Heart left ventricle (tissue), 16 donors: ENCODE measurements at regions not wholly inside any gene's neighbourhood (a gene's known extent, or its start where the extent isn't known, plus 50 kb on each side); places are given as distances from the start of the nearest gene placed in this dataset.

Experiments used
- ATAC-seq, 4 donors: fragments of 200-7000 bp; cut with Tn5 transposase; one replicate each; pipeline ENCODE4 v1.9.1; 2020 to 2022; ENCODE audit warnings: moderate library complexity in 4 of 4, mild to moderate bottlenecking in 3 of 4, moderate number of reproducible peaks in 1 of 4
- DNase-seq, 5 donors: peaks; one replicate each; pipeline ENCODE4 v3.0.0-alpha.2; 2020
- H3K27ac ChIP-seq, 12 donors: fragments of 200-600 bp; sonication (generic) in 4 of 12; one replicate each; pipeline versions ENCODE4 v1.5.0 to v1.8.0; 2016 to 2022; ENCODE audit warnings: mild to moderate bottlenecking in 2 of 12
- H3K27me3 ChIP-seq, 9 donors: fragments of 200-600 bp; sonication (generic) in 2 of 9; one replicate each; pipeline versions ENCODE4 v1.5.1 to v1.8.0; 2016 to 2022; ENCODE audit warnings: mild to moderate bottlenecking in 3 of 9
- H3K36me3 ChIP-seq, 9 donors: fragments of 200-600 bp; sonication (generic) in 2 of 9; one replicate each; pipeline versions ENCODE4 v1.5.0 to v1.8.0; 2018 to 2022; ENCODE audit warnings: mild to moderate bottlenecking in 2 of 9
- H3K4me1 ChIP-seq, 12 donors: fragments of 200-600 bp; sonication (generic) in 4 of 12; one replicate each; pipeline versions ENCODE4 v1.5.0 to v1.8.0; 2016 to 2022; ENCODE audit warnings: mild to moderate bottlenecking in 3 of 12
- H3K4me3 ChIP-seq, 12 donors: fragments of 200-600 bp; sonication (generic) in 4 of 12; one replicate each; pipeline versions ENCODE4 v1.5.0 to v1.8.0; 2017 to 2022; ENCODE audit warnings: mild to moderate bottlenecking in 9 of 12, moderate library complexity in 4 of 12
- H3K9me3 ChIP-seq, 12 donors: fragments of 200-600 bp; sonication (generic) in 4 of 12; one replicate each; pipeline versions ENCODE4 v1.5.0 to v1.8.0; 2016 to 2022; ENCODE audit warnings: mild to moderate bottlenecking in 1 of 12
- POLR2A ChIP-seq, 2 donors: fragments of 450-650 bp; IDR thresholded peaks; one replicate each; pipeline ENCODE4 v1.6.1; 2017; ENCODE audit warnings: antibody characterized with exemption in 2 of 2, mild to moderate bottlenecking in 2 of 2, moderate library complexity in 2 of 2
- WGBS, 4 donors: extraction: QIAGEN DNeasy Blood & Tissue Kit in 2 of 4; methylation state at CpG; one replicate each; pipeline versions ENCODE4 v1.1.5 to v1.1.7; 2013 to 2018; 5-methylcytosine and 5-hydroxymethylcytosine counted together
- intact Hi-C, 10 donors: fragments of 100-400 bp; cut with DNase I; formaldehyde crosslinking; loops; one replicate each; pipeline versions ENCODE4 v1.11.1 to v1.14.2; 2022
- TF ChIP-seq, protein P1 (sequence below), 12 donors: fragments of 200-600 bp; sonication (generic) in 4 of 12; IDR thresholded peaks; one replicate each; pipeline versions ENCODE4 v1.5.0 to v1.8.0; 2018 to 2022; ENCODE audit warnings: antibody characterized with exemption in 12 of 12, mild to moderate bottlenecking in 5 of 12
- donor health status: ischemic (EF 13 %, LVEDD 7.1; RV severe dilation, severe dysfunction).
- donor health status: healthy with polysubstance abuse.
- donor health status: DM: no; HTN: yes; CAD: no.
- donor health status: DM: no; HTN: no; CAD: no.
- donor health status: ischemic (EF 25% LVEDD 6.9; RV normal size, moderate dysfunction).
- donor health status: ischemic (EF 25% LVEDD 5.7; RV mildly dilated, moderate dysfunction).
- donor health status: healthy.
- donor health status: DM: yes; HTN: yes; CAD: no.
- donor health status: ischemic (EF 35%, LVEDD 5.7; RV mildly dilated, moderate dysfunction).
- donor health status: nonischemic (EF 11% LVEDD 7.7; RV severe dilation, severe dysfunction).
- donor health status: DM: yes; HTN: yes; CAD: no.
- donor health status: PGD.
- donor health status: ischemic (EF 29% LVEDD 5.4; RV normal size, mild dysfunction).
- donor health status: nonischemic (EF 23%, LVEDD 6.1; RV moderate dilation, normal function).

DNA sequence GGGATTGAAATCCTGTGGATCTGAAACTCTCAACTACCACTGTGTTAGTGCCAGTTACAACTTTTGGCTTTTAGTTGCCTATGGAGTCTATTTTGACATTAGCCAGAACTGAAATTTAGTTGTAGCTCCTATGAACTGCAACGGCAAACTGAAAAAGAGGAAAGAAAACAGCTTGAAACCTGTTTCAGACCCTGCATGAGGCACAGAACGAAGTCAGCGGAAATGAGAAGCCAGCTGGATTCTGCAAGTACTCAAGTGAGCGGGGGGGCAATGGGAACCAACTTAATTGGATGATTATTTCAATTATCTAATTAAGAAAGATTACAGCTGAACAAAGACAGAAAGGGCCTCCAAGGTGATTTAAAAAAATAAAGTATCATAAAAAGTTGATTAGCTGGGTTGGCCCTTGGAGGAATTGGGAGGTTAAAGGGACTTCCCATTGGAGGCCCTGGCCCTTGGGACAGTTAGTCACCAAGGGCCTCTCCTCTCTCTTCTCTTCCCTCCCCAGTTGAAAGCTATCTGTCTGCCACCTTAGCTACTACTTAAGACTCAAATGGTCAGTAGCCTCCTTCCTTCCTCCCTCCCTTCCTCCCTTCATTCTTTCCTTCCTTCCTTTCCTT lies 352.1 kb downstream of the SHQ1 start:
- peaks cover 0 to 25% (median 3%) of the 10 kb centered on the region in 12 donors for H3K4me1 ChIP-seq
- no peak for DNase-seq
- no peak for ATAC-seq
- intact Hi-C loops: no loop called here
- H3K4me3 ChIP-seq: no peak overlapping the region
- TF ChIP-seq, protein P1, sequence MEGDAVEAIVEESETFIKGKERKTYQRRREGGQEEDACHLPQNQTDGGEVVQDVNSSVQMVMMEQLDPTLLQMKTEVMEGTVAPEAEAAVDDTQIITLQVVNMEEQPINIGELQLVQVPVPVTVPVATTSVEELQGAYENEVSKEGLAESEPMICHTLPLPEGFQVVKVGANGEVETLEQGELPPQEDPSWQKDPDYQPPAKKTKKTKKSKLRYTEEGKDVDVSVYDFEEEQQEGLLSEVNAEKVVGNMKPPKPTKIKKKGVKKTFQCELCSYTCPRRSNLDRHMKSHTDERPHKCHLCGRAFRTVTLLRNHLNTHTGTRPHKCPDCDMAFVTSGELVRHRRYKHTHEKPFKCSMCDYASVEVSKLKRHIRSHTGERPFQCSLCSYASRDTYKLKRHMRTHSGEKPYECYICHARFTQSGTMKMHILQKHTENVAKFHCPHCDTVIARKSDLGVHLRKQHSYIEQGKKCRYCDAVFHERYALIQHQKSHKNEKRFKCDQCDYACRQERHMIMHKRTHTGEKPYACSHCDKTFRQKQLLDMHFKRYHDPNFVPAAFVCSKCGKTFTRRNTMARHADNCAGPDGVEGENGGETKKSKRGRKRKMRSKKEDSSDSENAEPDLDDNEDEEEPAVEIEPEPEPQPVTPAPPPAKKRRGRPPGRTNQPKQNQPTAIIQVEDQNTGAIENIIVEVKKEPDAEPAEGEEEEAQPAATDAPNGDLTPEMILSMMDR (IDR thresholded peaks at IDR 0.05): no peak
- no peak for TF ChIP-seq POLR2A (IDR thresholded peaks at IDR 0.05)
- peaks cover 0 to 24% (median 0%) of the 10 kb centered on the region in 12 donors for H3K9me3 ChIP-seq
- H3K27me3 ChIP-seq: no peaks in the 10 kb centered on the region
- peak overlapping the region in 1 of 12 donors; percentile 58 for H3K27ac ChIP-seq
- no peaks in the 10 kb centered on the region for H3K36me3 ChIP-seq
- 64 to 90% (median 69%) methylated on average over 3 to 4 of the region's 4 CpGs for whole genome bisulfite sequencing, 4 donors

DNA sequence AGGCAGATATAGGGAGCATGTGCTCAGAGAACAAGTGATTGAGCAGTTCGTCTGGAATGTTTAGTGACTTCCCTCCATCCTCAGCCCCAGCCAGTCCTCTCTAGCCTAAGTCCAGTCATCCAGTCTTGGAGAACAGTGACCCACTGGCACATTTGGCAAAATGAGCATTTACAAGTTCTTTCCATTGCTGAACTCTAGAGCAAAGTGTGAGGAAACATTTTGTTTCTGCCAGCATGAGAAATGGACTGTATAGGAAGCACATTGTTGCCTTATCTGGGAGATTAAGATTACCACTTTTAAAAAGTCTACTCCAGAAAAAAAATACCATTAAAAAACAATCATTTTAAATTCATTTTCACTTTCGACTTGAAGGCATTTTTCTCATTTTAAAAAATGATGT lies 353.6 kb downstream of the SHQ1 start:
- intact Hi-C loops: loop anchor here in 1 of 10 donors (5.0 kb wide), 1 partner anchor 168 kb away; no protein-coding TSS in a partner anchor
- Histone ChIP-seq H3K4me1 (peaks cover 0 to 30% (median 3%) of the 10 kb centered on the region in 12 donors), H3K4me3 (no peak overlapping the region), H3K36me3 (no peaks in the 10 kb centered on the region), H3K27me3 (no peaks in the 10 kb centered on the region), H3K9me3 (peaks cover 0 to 23% (median 0%) of the 10 kb centered on the region in 12 donors), H3K27ac (no peak overlapping the region)
- no peak for DNase-seq
- TF ChIP-seq, protein P1 (IDR thresholded peaks at IDR 0.05): no peak
- TF ChIP-seq POLR2A (IDR thresholded peaks at IDR 0.05): no peak
- WGBS, 4 donors: 57 to 64% (median 61%) methylated on average over 2 of the region's 2 CpGs
- no peak for ATAC-seq

DNA sequence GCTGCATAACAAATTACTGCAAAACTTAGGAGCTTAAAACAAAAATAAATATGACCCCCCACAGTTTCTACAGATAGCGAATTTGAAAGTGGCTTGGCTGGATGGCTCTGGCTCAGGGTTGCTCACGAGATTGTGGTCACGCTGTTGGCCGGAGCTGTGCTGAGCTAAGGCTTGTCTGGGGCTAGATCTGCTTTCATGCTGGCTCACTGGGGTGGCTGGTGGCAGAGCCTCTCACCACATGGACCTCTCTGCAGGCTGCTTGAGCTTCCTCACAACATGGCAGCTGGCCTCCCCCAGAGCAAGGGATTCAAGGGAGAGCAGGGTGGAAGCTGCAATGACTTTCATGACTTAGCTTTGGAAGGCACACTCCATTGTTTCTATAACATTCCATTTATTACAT lies 354.1 kb downstream of the SHQ1 start:
- H3K4me3 ChIP-seq: no peak overlapping the region
- WGBS, 4 donors: 78 to 94% (median 91%) methylated on average over 4 of the region's 4 CpGs
- TF ChIP-seq POLR2A (IDR thresholded peaks at IDR 0.05): no peak
- TF ChIP-seq, protein P1 (IDR thresholded peaks at IDR 0.05): no peak
- H3K27me3 ChIP-seq: no peaks in the 10 kb centered on the region
- H3K4me1 ChIP-seq: peaks cover 0 to 30% (median 3%) of the 10 kb centered on the region in 12 donors
- H3K9me3 ChIP-seq: peaks cover 0 to 18% (median 0%) of the 10 kb centered on the region in 12 donors
- no peak overlapping the region for H3K27ac ChIP-seq
- intact Hi-C loops: loop anchor here in 1 of 10 donors (5.0 kb wide), 1 partner anchor 168 kb away; no protein-coding TSS in a partner anchor
- H3K36me3 ChIP-seq: no peaks in the 10 kb centered on the region
- ATAC-seq: no peak
- no peak for DNase-seq

DNA sequence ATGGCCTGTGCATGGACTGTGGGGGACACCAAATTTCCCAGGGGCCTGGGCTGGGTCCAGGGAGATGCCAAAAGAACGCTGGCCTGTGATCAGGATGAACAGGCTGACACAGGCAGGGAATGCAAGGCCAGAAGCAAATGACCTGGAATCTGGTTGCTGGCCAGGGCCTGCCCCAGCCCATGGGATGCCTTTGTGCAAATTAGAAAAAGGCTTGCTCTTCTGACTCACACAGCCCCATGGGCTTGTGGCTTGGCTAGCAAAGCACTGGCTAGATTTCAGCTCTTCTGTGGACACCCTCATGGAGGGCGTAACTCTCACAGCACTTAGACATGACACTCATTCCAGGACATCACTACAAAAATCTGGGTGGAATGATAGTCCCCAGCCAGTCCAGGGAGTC lies 356.0 kb downstream of the SHQ1 start:
- Histone ChIP-seq H3K9me3 (peaks cover 0 to 9% (median 0%) of the 10 kb centered on the region in 12 donors), H3K27ac (no peak overlapping the region), H3K27me3 (no peaks in the 10 kb centered on the region), H3K36me3 (no peaks in the 10 kb centered on the region), H3K4me3 (no peak overlapping the region), H3K4me1 (peaks cover 0 to 40% (median 8%) of the 10 kb centered on the region in 12 donors)
- TF ChIP-seq, protein P1 (IDR thresholded peaks at IDR 0.05): no peak
- no peak for TF ChIP-seq POLR2A (IDR thresholded peaks at IDR 0.05)
- ATAC-seq: peak; percentile 41 to 89 (median 87)
- WGBS, 4 donors: 56 to 90% (median 68%) methylated on average over 1 to 2 of the region's 2 CpGs
- peak; percentile 45 to 81 (median 68) for DNase-seq
- intact Hi-C loops: loop anchor here in 1 of 10 donors (5.0 kb wide), 1 partner anchor 170 kb away; no protein-coding TSS in a partner anchor
